ENCODE measurements at regions not wholly inside any gene's neighbourhood (a gene's known extent, or its start where the extent isn't known, plus 50 kb on each side); places are given as distances from the start of the nearest gene placed in this dataset.

GRCh38 chr11:101759771-101760450 is 154.9 kb upstream of the CEP126 start:
- H3K36me3 ChIP-seq (ENCODE audit: control insufficient read depth, insufficient read depth, low read length), result no peaks in the 10 kb centered on the region
- no peak for DNase-seq (ENCODE audit: low read depth)
- H3K4me3 ChIP-seq (ENCODE audit: low read depth, low read length), result no peak overlapping the region

GRCh38 chr11:101757741-101758140 is 157.1 kb upstream of the CEP126 start:
- no peak overlapping the region for H3K4me3 ChIP-seq (ENCODE audit: low read depth, low read length)
- H3K27me3 ChIP-seq (ENCODE audit: control insufficient read depth, insufficient read depth, low read length), result no peaks in the 10 kb centered on the region
- TF ChIP-seq CTCF (IDR thresholded peaks at IDR 0.05; ENCODE audit: insufficient read depth, low read length, poor library complexity, severe bottlenecking), result no peak
- no peak for DNase-seq (ENCODE audit: low read depth)
- H3K36me3 ChIP-seq (ENCODE audit: control insufficient read depth, insufficient read depth, low read length), result no peaks in the 10 kb centered on the region

More at GRCh38 chr11:101759771-101760450, 154.9 kb upstream of the CEP126 start:
- H3K27me3 ChIP-seq (ENCODE audit: control insufficient read depth, insufficient read depth, low read length), result no peaks in the 10 kb centered on the region
- TF ChIP-seq CTCF (IDR thresholded peaks at IDR 0.05; ENCODE audit: insufficient read depth, low read length, poor library complexity, severe bottlenecking), result peak; percentile 36

- Histone ChIP-seq H3K27me3 (ENCODE audit: control insufficient read depth, insufficient read depth, low read length) (no peaks in the 10 kb centered on the region), H3K36me3 (ENCODE audit: control insufficient read depth, insufficient read depth, low read length) (no peaks in the 10 kb centered on the region), H3K4me3 (ENCODE audit: low read depth, low read length) (no peak overlapping the region)
- no peak for DNase-seq (ENCODE audit: low read depth)
- no peak for TF ChIP-seq CTCF (IDR thresholded peaks at IDR 0.05; ENCODE audit: insufficient read depth, low read length, poor library complexity, severe bottlenecking)
Measured at GRCh38 chr11:101748572-101749344, 165.0 kb upstream of the TRPC6 start.

- no peaks in the 10 kb centered on the region for H3K36me3 ChIP-seq (ENCODE audit: control insufficient read depth, insufficient read depth, low read length)
- H3K4me3 ChIP-seq (ENCODE audit: low read depth, low read length), result no peak overlapping the region
- no peaks in the 10 kb centered on the region for H3K27me3 ChIP-seq (ENCODE audit: control insufficient read depth, insufficient read depth, low read length)
- no peak for TF ChIP-seq CTCF (IDR thresholded peaks at IDR 0.05; ENCODE audit: insufficient read depth, low read length, poor library complexity, severe bottlenecking)
- no peak for DNase-seq (ENCODE audit: low read depth)
Measured at GRCh38 chr11:101745756-101746155, 161.9 kb upstream of the TRPC6 start.

GRCh38 chr11:101743828-101744227 is 160.0 kb upstream of the TRPC6 start:
- DNase-seq (ENCODE audit: low read depth), result no peak
- H3K27me3 ChIP-seq (ENCODE audit: control insufficient read depth, insufficient read depth, low read length), result no peaks in the 10 kb centered on the region
- H3K36me3 ChIP-seq (ENCODE audit: control insufficient read depth, insufficient read depth, low read length), result no peaks in the 10 kb centered on the region
- no peak for TF ChIP-seq CTCF (IDR thresholded peaks at IDR 0.05; ENCODE audit: insufficient read depth, low read length, poor library complexity, severe bottlenecking)
- H3K4me3 ChIP-seq (ENCODE audit: low read depth, low read length), result no peak overlapping the region
